H1 (cell line): ENCODE measurements at regions not wholly inside any gene's neighbourhood (a gene's known extent, or its start where the extent isn't known, plus 50 kb on each side); places are given as distances from the start of the nearest gene placed in this dataset.

ENCODE experiments used
- BCL11A ChIP-seq, 2 experiments: IDR thresholded peaks; one replicate each; pipeline ENCODE4 v1.6.1; 2011; ENCODE audit warnings: low read depth in 2 of 2, low read length in 2 of 2, mild to moderate bottlenecking in 2 of 2
- POLR2AphosphoS5 ChIP-seq: IDR thresholded peaks from 2 replicates; pipeline ENCODE4 v1.6.1; 2011; ENCODE audit warnings: low read depth, low read length
- RAD21 ChIP-seq, 2 experiments: IDR thresholded peaks in 1 of 2; conservative IDR thresholded peaks in 1 of 2; 2 replicates each; pipeline ENCODE4 v1.6.1; 2011; ENCODE audit warnings: low read depth in 2 of 2, low read length in 2 of 2, improper control_type of control experiment in 1 of 2, inconsistent platforms in 1 of 2, mild to moderate bottlenecking in 1 of 2, moderate library complexity in 1 of 2
- RNF2 ChIP-seq: fragments of 200-900, 300-1000 bp; sonication (generic); IDR thresholded peaks from 2 replicates; pipeline ENCODE4 v1.7.1; 2016; ENCODE audit warnings: borderline replicate concordance, low read depth, mild to moderate bottlenecking, antibody characterized with exemption, low read length; ENCODE audit not compliant: poor library complexity, severe bottlenecking; ENCODE audit errors: missing control alignments
- SAP30 ChIP-seq: fragments of 300-600 bp; sonication (generic); IDR thresholded peaks from 2 replicates; pipeline ENCODE4 v1.7.1; 2012; ENCODE audit warnings: low read length, moderate library complexity, mild to moderate bottlenecking, inconsistent platforms; ENCODE audit not compliant: insufficient read depth, insufficient replicate concordance
- YY1 ChIP-seq: IDR thresholded peaks from 2 replicates; pipeline ENCODE4 v1.6.1; 2011; ENCODE audit warnings: low read depth, mild to moderate bottlenecking, low read length
- TF ChIP-seq, protein P1 (sequence below), 3 experiments: IDR thresholded peaks; 1 replicate in 2 of 3; 2 replicates in 1 of 3; pipeline versions ENCODE4 v1.5.1 to v1.6.1; 2011; ENCODE audit warnings: low read length in 3 of 3, mild to moderate bottlenecking in 3 of 3, inconsistent platforms in 2 of 3, low read depth in 1 of 3, moderate library complexity in 1 of 3; ENCODE audit not compliant: insufficient read depth in 1 of 3; ENCODE audit errors: control extremely low read depth in 1 of 3

GRCh38 chr10:130542761-130543160 is 406.6 kb downstream of the GLRX3 start:
- TF ChIP-seq, protein P1, sequence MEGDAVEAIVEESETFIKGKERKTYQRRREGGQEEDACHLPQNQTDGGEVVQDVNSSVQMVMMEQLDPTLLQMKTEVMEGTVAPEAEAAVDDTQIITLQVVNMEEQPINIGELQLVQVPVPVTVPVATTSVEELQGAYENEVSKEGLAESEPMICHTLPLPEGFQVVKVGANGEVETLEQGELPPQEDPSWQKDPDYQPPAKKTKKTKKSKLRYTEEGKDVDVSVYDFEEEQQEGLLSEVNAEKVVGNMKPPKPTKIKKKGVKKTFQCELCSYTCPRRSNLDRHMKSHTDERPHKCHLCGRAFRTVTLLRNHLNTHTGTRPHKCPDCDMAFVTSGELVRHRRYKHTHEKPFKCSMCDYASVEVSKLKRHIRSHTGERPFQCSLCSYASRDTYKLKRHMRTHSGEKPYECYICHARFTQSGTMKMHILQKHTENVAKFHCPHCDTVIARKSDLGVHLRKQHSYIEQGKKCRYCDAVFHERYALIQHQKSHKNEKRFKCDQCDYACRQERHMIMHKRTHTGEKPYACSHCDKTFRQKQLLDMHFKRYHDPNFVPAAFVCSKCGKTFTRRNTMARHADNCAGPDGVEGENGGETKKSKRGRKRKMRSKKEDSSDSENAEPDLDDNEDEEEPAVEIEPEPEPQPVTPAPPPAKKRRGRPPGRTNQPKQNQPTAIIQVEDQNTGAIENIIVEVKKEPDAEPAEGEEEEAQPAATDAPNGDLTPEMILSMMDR (IDR thresholded peaks at IDR 0.05; ENCODE audit: control extremely low read depth in 1 of 3, insufficient read depth in 1 of 3, low read depth in 1 of 3, low read length in 3 of 3), result no peak
- TF ChIP-seq POLR2AphosphoS5, result no peak
- no peak for TF ChIP-seq SAP30
- TF ChIP-seq YY1, result no peak
- no peak for TF ChIP-seq RNF2
- TF ChIP-seq BCL11A (IDR thresholded peaks at IDR 0.05; ENCODE audit: low read depth in 2 of 2, low read length in 2 of 2), result no peak
- TF ChIP-seq RAD21 (IDR thresholded peaks at IDR 0.05 in 1 of 2, conservative IDR thresholded peaks at IDR 0.05 in 1 of 2; ENCODE audit: low read depth in 2 of 2, low read length in 2 of 2), result no peak
